GM19099 (cell line): ENCODE measurements at regions not wholly inside any gene's neighbourhood (a gene's known extent, or its start where the extent isn't known, plus 50 kb on each side); places are given as distances from the start of the nearest gene placed in this dataset.

ENCODE experiments used
- POLR2A ChIP-seq: IDR thresholded peaks from 3 replicates; pipeline ENCODE4 v1.6.1; 2011; ENCODE audit warnings: low read depth; ENCODE audit not compliant: insufficient read length; ENCODE audit errors: extremely low read depth

DNA sequence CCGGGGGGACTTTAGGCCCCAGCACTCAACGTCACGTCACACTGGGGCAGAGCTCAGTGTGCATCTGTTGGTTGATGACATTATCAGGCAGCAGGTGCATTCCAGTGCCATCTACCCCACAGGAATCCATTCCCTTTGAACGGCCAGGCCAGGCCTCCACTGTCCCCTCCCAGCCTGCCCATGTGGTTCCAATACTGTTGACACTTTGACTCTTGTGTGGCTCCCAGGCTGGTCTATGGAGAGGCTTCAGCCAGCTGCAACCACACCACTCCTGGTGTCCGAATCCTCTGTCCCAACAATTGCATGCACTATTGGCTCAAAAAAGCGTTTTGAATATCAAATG lies 92.0 kb upstream of the SIM2 start:
- no peak for TF ChIP-seq POLR2A

DNA sequence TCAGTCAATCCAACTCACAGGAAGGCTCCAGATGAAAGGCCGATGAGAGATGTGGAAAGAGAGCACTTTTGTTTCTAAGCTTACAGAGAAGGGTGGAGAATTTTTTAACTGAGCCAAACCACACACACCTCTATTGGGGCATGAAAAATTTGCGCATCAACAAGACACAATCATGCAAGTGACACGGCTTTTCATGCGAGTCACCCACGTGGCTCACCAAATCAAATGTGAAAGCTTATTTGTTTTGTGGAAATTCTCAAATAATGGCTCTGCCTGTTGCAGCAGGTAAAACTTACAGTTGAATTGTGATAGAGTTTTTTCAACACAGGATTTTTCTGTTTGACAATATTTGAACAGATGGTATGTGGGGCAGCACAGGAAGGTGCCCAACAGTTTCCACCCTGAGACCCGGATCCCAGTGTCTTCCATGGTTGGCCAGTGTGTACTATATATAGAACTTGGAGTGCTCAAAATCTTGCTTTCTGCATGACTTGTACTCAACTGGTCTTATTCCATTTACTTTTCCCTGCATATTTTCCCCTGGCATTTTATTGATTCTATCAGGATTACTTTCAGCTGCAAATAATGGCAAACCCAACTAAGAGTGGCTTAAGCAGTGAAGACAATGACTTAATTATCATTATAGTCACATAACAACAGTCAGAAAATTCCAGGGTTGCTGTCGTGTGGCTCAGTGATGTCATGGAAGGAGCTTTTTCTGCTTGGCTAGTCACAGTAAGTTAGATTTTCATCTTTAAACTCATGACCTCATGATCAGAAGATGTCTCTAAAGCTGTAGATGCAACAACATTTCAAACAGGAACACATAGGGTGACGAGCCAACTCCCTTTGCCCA lies 90.6 kb upstream of the SIM2 start:
- no peak for TF ChIP-seq POLR2A

GRCh38 chr21:36608897-36609225 lies 90.1 kb upstream of the SIM2 start:
- TF ChIP-seq POLR2A: no peak

DNA sequence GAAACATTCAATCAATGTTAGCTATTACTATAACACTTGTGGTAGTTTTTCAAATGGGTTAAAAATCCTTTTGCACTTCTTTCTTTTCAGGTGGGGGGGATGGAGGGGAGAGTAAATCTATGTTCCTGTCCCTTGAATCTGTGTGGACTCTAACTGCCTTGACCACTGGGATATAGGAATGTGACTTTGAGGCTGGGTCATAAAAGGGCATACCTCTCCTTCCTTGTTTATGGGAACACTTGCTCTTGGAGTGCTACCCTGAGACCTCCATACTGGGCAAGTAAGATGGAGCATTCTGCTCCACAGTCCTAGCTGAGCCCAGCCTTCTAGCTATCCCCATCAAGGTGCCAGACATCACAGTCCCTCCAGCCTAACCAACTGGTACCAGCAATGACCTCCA lies 89.3 kb upstream of the SIM2 start:
- no peak for TF ChIP-seq POLR2A

DNA sequence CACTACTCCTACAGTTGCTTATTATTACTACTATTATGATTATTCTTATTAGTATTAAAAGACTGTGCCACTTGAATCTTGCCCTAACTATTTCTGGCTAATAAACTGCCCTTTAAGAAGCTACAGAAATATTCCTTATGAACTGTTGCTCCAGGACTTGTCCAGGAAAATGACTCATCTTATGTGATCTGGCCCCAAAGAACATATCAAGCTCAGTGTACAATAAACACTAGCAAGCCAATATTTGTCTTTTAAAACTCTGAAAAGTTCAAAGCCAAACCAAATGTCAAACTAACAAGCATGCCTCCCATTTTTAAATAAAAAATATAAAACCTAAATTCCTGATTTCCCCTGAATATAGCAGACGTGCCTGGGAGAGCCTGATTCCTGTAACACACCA lies 88.7 kb upstream of the SIM2 start:
- no peak for TF ChIP-seq POLR2A

DNA sequence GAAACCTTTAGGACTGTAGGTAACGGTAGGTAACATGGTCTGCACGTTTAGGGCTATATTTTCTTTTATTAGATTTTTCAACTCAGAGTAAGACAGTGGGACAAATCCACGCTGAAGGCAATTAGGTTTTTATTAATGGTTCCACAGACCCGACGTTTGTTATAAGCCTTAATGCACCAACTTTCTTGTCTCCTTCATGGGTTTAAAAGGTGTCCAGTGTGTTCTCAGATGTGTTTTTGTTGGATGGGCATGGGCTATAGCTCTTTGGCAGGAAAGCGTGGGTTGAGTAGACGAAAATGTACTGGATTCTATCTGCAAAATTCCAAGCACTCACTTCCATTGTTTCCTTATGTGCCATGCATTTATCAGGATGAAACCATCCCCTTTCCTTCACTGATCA lies 88.0 kb upstream of the SIM2 start:
- TF ChIP-seq POLR2A: no peak

DNA sequence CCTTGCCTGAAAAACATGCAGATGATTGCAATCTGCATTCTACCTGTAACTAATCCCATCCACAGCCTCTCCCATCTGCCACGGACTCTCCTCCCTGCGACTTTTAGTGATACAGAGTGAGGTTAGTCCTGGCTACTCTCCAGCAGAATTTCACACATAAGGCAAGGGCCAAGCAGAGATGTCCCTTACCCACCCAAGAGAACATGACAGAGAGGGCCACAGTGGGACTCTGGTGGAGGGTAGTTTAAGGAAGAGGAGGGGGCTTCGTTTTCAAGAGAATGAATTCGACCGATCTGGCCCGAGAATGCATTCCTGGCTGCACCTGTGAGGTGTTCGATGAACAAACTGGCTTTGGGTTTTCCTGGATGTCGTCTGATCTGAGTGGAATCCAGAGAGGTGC lies 87.5 kb upstream of the SIM2 start:
- no peak for TF ChIP-seq POLR2A

DNA sequence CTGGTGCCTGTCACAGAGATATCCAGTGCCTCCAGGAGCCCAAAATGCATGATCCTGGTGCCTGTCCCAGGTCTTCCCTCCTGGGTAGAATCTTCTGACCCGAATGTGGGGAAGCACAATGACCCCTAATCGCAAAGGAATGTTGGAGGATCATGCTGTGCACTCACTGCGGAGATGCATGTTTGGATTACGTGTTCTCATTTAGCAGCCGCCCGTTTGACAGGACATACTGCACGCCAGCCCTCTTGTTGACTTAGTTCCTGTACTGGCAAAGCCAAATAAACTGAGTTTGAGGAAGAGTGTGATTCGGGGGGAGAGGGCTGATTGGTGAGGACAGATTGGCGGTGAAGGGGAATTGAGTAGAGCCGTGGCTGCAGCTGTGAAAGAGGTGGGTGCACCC lies 85.9 kb upstream of the SIM2 start:
- TF ChIP-seq POLR2A: no peak

DNA sequence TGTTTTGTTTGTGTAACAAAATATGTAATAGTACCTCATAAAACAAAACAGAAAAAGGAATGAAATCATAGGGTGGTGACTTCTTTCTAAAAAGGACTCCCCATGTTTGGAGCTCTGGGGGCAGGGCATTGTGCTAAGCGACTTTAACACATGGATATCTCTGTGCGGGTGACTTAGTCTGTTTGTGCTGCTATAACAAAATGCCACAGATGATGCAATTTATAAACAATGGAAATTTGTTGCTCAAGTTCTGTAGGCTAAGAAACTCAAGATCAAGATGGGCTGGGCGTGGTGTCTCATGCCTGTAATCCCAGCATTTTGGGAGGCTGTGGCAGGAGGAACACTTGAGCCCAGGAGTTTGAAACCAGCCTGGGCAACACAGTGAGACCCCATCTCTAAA lies 85.4 kb upstream of the SIM2 start:
- TF ChIP-seq POLR2A: no peak

DNA sequence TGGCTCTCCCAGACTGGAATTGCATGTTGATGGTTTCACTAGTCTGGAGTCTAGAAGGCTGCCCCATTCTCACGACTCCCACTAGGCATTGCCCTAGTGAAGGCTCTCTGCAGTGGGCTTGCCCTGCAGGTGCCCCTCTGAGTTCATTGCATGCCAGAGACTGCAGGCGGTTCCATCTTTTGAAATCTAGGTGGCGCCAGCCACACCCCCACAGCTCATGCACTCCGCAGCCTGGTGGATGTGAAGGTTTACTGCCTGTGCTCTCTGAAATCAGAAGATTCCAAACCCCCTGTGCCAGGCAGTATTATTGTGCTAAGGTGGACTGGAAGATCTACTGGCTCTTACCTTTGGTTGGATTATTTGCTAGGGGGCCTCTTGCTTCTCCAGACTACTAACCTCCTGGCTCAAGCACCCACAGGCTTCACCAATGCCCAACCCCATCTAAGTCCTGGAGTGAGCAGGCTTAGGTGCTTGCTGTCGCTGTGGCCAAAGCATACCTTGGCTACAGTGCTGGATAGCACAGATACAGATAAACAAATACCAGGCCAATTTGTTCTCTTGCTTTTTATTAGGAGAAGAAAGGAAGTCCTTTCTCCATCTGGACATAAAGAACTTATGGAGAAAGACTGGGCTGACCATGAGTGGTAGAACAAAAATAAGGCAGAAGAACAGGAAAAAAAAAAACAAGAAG lies 83.5 kb upstream of the SIM2 start:
- TF ChIP-seq POLR2A: no peak

GRCh38 chr21:36624105-36624504 lies 74.8 kb upstream of the SIM2 start:
- no peak for TF ChIP-seq POLR2A

DNA sequence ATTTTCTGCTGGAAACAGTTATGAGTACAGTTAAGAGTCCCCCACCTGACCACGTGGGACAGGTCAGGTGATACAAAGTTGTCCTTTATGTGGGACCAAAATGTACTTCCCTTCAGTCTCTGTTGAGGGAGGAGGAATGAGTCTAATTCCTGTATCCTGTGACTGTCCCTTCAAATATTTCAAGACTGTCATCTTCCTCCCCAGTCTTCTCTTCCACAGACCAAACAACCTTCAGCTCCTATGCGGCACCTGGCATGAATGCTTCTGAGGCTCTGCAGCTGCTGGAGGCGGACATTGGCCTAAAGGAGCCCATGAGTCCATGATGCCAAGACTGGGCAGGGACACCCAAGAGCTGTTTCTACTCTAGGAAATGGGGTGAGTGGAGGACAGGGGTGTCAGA lies 72.1 kb upstream of the SIM2 start:
- no peak for TF ChIP-seq POLR2A

GRCh38 chr21:36627242-36627641 lies 71.7 kb upstream of the SIM2 start:
- TF ChIP-seq POLR2A: no peak

DNA sequence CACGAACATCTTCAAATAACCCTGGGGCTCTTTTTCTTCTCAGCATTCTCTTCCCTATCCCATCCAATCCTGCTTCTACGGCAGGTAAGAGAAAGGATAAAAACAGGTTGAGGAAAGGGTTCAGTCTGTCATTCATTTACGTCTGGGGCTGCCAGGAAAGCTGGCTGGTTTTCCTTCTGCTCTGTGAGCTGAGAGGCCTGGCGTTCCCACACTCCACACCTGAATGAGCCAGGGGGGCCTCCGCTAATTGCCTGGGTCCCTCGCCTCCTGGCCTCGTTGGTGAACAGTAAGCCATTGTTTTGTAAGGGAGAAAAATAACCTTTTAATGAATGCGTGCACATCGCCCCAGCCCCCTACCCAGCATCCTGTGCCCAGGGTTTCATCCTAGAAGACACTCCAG lies 70.8 kb upstream of the SIM2 start:
- TF ChIP-seq POLR2A: no peak

DNA sequence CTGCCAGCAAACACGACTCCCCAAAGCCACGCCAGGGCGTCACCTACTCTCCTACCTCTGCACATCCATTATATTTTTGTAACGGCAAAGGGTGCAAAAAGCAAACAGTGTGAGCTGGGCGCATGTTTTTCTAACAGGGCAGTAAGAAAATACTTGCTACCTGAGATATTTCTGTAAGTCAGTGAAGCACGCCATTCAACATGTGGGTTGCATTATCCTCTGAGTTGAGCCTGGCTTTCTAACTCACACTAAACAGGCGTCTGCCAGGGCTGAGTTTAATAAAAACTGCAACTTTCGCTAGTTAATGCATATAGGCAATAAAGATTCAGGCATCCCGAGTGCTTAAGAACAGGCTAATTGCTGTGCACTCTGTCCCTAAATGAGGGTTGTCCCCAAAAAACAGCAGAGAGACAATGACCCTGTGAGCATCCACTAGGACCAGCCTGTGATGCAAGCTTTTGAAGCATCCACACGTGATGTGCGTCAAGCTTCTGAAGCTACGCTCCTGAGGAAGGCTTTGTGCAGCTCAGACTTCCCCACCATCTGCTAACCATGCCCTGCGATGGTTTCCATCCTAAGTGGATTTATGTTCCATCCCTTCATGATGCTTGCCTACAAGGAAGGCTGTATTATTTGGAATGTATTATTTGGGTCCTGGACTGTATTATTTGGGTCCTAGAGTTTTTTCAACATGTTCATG lies 70.0 kb upstream of the SIM2 start:
- TF ChIP-seq POLR2A: no peak
